RWPE1 (cell line): ENCODE measurements at regions not wholly inside any gene's neighbourhood (a gene's known extent, or its start where the extent isn't known, plus 50 kb on each side); places are given as distances from the start of the nearest gene placed in this dataset.

Experiments used
- CTCF ChIA-PET: fragments of 350-600 bp; sonication (Branson Sonifier 250); formaldehyde crosslinking; extraction: SDS; loops from one replicate; lab custom pipeline; 2021; lab: Yijun Ruan, JAX
- POLR2A ChIA-PET: fragments of 400-600 bp; formaldehyde crosslinking; extraction: SDS; loops from one replicate; lab custom pipeline; 2020; ENCODE audit warnings: antibody characterized with exemption; ENCODE audit not compliant: low non-redundant PET; lab: Yijun Ruan, JAX
- DNase-seq: peaks from one replicate; pipeline ENCODE4 v3.0.0; 2012; ENCODE audit warnings: low spot score
- H3K27ac ChIP-seq: fragments of 450-650 bp; 2 replicates; pipeline ENCODE4 v1.5.1; 2017
- TF ChIP-seq, protein P1 (sequence below): fragments of 450-650 bp; conservative IDR thresholded peaks from 2 replicates; pipeline ENCODE4 v1.5.1; 2017; ENCODE audit warnings: low read depth, mild to moderate bottlenecking

DNA sequence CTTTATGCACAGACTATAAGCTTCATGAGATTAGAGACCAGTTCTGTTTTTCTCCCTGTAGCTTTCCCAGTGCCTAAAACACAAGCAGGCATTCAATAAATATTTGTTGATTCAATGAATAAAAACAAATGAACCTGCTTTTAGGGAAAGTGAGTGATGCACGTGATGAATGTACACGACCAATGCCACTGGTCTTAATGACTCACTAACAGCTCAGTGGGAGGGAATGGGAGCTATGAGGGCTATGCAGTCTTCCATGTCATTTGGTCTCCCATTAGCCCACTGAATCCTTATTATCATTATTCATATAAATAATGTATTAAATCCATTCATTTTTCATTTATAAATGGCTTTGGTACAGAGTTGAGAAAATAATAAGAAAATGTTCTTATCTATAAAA is 247.4 kb downstream of the FBXO8 start:
- no peak for DNase-seq
- H3K27ac ChIP-seq = no peak overlapping the region
- CTCF ChIA-PET = interaction anchor here (0.9 kb wide), 1 partner anchor 77 kb away, joined by 4 read pairs; no protein-coding TSS in a partner anchor
- TF ChIP-seq, protein P1, sequence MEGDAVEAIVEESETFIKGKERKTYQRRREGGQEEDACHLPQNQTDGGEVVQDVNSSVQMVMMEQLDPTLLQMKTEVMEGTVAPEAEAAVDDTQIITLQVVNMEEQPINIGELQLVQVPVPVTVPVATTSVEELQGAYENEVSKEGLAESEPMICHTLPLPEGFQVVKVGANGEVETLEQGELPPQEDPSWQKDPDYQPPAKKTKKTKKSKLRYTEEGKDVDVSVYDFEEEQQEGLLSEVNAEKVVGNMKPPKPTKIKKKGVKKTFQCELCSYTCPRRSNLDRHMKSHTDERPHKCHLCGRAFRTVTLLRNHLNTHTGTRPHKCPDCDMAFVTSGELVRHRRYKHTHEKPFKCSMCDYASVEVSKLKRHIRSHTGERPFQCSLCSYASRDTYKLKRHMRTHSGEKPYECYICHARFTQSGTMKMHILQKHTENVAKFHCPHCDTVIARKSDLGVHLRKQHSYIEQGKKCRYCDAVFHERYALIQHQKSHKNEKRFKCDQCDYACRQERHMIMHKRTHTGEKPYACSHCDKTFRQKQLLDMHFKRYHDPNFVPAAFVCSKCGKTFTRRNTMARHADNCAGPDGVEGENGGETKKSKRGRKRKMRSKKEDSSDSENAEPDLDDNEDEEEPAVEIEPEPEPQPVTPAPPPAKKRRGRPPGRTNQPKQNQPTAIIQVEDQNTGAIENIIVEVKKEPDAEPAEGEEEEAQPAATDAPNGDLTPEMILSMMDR = no peak
- POLR2A ChIA-PET = no interaction called here

DNA sequence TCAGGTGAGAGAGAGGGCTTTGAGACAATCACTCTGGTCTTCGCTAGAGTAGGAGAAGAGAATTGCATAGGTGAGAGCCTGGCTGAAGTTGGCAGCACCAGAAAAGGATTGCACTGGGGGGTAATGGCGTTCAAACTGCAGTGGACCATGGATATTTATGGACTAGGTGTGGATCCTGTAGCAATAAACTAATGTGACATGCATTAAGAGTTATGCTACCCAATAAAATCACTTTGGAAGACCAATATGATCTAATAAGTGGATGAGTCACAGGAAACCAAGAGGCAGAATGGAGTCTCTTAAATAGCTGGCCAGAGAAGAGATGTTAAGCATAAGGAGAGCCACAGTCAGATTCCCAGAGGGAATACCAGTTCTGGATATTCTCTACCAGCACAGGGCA is 259.8 kb downstream of the FBXO8 start:
- CTCF ChIA-PET = no interaction called here

DNA sequence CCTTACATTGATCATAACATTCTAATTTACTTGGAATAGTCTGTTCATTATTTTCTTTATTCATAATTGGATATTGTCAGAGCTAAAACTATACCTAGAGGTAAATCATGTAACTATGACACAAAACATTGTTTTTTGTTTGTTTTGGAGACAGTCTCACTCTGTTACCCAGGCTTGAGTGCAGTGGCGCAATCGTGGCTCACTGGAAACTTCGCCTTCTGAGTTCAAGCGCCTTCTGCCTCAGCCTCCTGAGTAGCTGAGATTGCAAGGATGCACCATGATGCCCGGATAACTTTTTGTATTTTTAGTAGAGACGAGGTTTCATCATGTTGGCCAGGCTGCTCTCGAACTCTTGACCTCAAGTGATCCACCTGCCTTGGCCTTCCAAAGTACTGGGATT is 265.2 kb downstream of the FBXO8 start:
- TF ChIP-seq, protein P1 = no peak
- ChIA-PET CTCF (no interaction called here), POLR2A (no interaction called here)
- H3K27ac ChIP-seq = no peak overlapping the region
- no peak for DNase-seq

More for the DNA sequence above, 259.8 kb downstream of the FBXO8 start:
- DNase-seq = no peak
- POLR2A ChIA-PET = no interaction called here
- no peak overlapping the region for H3K27ac ChIP-seq
- TF ChIP-seq, protein P1 = no peak

- TF ChIP-seq, protein P1 = no peak
- POLR2A ChIA-PET = no interaction called here
- DNase-seq = no peak
- H3K27ac ChIP-seq = no peak overlapping the region
- CTCF ChIA-PET = no interaction called here
Measured at GRCh38 chr4:174016251-174016650, 267.2 kb downstream of the FBXO8 start.

GRCh38 chr4:174012886-174013259 is 270.6 kb downstream of the FBXO8 start:
- TF ChIP-seq, protein P1 = no peak
- ChIA-PET CTCF (interaction anchor here (0.9 kb wide), 1 partner anchor 15 kb away, joined by 4 read pairs; no protein-coding TSS in a partner anchor), POLR2A (no interaction called here)
- DNase-seq = no peak
- H3K27ac ChIP-seq = no peak overlapping the region

GRCh38 chr4:174012135-174012885 is 271.2 kb downstream of the FBXO8 start:
- no peak overlapping the region for H3K27ac ChIP-seq
- no peak for DNase-seq
- ChIA-PET POLR2A (no interaction called here), CTCF (no interaction called here)
- TF ChIP-seq, protein P1 = no peak
